ENCODE measurements at regions not wholly inside any gene's neighbourhood (a gene's known extent, or its start where the extent isn't known, plus 50 kb on each side); places are given as distances from the start of the nearest gene placed in this dataset.

- DNase-seq (ENCODE audit: low spot score) (no peak), FAIRE-seq (no peak)
Measured at GRCh38 chr7:41834805-41835694, 132.2 kb upstream of the INHBA start.

GRCh38 chr7:41832941-41833340 lies 130.1 kb upstream of the INHBA start:
- FAIRE-seq: peak; percentile 99
- DNase-seq (ENCODE audit: low spot score): peak; percentile 97

GRCh38 chr7:41830271-41830670 lies 127.4 kb upstream of the INHBA start:
- FAIRE-seq (no peak), DNase-seq (ENCODE audit: low spot score) (no peak)

GRCh38 chr7:41828911-41829310 lies 126.0 kb upstream of the INHBA start:
- no peak for DNase-seq (ENCODE audit: low spot score)
- FAIRE-seq: no peak

- FAIRE-seq: no peak
- DNase-seq (ENCODE audit: low spot score): no peak
Measured at GRCh38 chr7:41826641-41827040, 123.8 kb upstream of the INHBA start.

DNA sequence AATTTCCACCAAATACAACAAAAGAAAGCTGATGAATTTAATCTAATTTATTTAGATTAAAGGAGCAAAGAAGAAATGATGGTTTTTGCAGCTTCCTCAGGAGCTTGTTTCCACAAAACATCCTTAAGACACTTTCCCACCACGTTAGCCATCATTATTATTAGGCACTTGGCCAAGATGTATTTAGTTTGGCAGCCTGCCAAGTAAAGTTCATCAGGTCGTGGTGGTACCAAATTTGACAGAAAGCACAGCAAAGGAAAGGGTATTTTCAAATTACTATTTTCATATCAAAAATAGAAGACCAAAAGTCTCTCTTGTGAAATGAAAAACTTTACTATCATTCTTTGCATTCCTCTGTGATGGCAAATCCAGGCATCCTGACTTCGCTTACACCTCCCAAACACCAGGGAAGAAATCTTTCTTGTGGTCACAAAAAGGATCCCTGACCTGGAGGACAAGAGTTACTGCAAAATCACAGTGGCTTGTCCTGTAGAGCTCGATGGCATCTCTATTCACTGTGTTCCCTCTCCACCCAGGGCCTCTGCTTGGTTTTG lies 123.1 kb upstream of the INHBA start:
- FAIRE-seq (peak; percentile 69), DNase-seq (ENCODE audit: low spot score) (peak; percentile 40)

GRCh38 chr7:41824284-41824683 lies 121.4 kb upstream of the INHBA start:
- FAIRE-seq (no peak), DNase-seq (ENCODE audit: low spot score) (peak; percentile 38)

DNA sequence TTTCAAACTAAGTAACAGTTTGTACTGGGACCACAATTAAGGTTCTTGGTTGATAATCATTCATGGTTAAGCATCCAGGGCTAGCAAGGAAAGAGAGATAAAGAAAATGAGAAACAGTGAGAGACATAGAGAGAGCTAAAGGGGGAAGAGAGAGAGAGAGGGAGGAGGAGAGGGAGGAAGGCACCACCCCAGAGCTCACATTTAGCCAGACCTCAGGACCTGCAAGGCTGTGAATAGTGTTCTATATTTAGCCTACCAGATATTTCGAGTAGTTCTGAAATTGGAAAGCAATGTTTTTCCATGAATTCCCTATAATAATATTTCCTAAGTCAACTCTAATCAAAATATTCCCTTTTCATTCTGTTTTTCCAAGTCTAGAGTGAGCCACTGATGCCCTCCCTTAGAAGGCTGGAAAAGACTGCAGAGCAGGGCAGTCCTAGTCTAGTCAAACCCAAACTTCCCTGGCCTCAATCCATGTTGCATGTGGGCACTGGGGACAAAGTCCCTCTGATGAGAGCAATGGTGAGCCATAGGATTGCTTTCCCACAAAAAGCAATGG lies 119.4 kb upstream of the INHBA start:
- FAIRE-seq (no peak), DNase-seq (ENCODE audit: low spot score) (no peak)

- DNase-seq (ENCODE audit: low spot score): no peak
- no peak for FAIRE-seq
Measured at GRCh38 chr7:41821521-41822213, 118.8 kb upstream of the INHBA start.

GRCh38 chr7:41820111-41820671 lies 117.3 kb upstream of the INHBA start:
- DNase-seq (ENCODE audit: low spot score) (no peak), FAIRE-seq (no peak)

- FAIRE-seq (peak; percentile 59), DNase-seq (ENCODE audit: low spot score) (no peak)
Measured at GRCh38 chr7:41819645-41820044, 116.8 kb upstream of the INHBA start.

DNA sequence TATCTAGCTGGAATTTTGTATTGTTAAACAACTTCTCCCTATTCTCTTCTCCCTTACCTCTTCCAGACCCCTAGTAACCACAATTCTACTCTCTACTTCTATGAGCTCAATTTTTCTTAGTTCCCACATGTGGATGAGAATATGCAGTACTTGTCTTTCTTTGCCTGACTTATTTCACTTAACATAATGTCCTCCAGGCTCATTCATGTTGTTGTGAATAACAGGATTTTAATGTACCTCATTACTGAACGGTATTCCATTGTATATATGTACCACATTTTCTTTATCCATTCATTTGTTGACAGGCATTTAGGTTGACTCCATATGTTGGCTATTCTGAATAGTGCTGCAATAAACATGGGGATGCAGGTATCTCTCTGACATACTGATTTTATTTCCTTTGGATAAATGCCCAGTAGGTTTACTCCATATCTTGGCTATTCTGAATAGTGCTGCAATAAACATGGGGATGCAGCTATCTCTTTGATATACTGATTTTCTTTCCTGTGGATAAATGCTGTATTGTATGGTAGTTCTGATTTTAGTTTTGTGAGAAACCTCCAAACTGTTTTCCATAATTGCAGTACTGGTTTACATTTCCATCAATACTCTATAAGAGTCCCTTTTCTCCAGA lies 116.0 kb upstream of the INHBA start:
- FAIRE-seq (peak; percentile 14), DNase-seq (ENCODE audit: low spot score) (no peak)

- FAIRE-seq: peak; percentile 72
- peak; percentile 59 for DNase-seq (ENCODE audit: low spot score)
Measured at GRCh38 chr7:41817386-41817785, 114.5 kb upstream of the INHBA start.

DNA sequence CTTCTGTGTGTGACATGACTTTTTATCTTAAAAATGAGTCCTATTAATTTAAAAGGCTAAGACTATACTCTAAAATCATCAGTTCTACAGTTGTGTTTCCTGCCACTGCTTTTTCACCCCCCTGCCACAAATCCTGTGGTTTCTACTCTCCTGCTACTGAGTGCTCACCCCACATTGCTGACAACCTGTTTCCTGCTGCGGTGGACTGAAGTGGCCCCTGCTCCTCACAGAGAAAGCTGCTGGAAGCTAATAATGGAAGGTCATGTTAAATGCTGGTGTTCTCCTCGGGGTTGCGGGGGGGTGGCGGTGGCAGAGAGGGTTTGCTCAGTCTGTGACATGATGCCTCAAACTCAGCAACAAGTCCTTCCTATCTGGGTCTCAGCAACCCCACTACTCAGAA lies 113.2 kb upstream of the INHBA start:
- FAIRE-seq (peak; percentile 52), DNase-seq (ENCODE audit: low spot score) (no peak)

DNA sequence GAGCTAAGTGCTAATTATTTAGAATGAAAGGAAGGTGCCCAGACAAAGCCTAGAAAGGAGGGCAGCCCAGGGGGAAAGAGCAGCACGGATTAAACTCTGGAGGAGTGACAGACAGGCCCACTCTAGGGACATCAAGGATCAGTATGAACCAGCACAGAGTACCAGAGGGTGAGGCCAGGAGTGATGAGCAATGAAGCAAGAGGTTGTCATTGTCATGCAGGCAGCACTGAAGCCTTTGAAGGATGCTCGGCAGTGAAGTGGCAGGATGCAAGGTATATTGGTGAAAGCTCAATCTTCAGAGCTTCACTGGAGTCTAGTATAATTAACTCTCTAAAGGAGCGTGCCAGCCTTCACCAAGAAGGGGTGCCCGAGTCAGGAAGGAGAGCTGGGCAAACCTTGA lies 112.0 kb upstream of the INHBA start:
- no peak for DNase-seq (ENCODE audit: low spot score)
- no peak for FAIRE-seq

GRCh38 chr7:41813286-41813685 lies 110.4 kb upstream of the INHBA start:
- no peak for DNase-seq (ENCODE audit: low spot score)
- FAIRE-seq: no peak

- DNase-seq (ENCODE audit: low spot score) (no peak), FAIRE-seq (no peak)
Measured at GRCh38 chr7:41811941-41812340, 109.1 kb upstream of the INHBA start.

DNA sequence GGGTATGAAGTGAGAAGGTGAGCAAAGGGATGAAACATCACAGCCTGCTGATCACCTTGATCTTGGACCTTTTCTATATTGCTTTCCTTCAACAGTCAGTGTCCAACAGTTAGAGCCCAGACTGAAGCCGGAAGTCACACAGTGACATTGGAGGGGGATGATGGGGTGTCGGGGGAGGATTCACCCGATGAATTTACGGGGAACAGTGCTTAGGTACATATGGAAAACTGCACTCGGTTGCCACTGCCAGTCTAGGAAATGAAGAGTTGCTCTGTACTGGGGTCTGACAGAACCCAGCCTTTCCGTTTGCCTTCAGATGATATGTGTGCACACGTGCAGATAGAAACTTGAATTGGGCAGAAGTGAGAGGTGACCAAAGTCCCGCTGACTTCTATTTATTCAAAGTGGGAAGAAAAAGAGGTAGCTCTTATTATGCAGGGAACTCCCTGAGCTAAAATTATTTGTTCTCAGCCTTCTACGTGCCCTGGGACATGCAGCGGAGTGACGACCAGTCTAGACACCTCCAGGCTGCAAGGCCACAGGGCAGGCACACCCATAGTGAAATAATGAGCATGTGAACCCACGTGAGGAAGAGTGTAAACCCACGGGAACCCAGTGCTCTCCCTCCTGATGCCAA lies 107.2 kb upstream of the INHBA start:
- DNase-seq (ENCODE audit: low spot score) (no peak), FAIRE-seq (no peak)

DNA sequence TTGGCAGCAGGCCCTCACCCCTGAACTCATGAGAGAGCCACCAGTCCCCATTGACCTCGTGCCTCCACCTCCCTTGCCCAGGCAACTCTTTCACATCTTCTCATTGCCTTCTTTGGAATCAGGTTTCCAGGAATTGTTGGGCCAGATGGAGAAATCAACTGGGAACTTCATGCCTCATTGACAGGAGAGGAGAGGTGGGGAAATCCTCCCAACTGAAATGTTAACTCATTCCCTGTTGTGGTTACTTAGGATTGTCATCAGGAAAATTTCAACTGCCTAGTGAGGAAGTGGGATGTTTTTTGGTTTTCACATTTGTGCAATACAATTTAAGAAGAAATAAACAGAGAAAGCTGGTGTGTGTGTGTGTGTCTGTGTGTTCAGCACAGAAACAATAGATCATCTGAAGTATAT lies 106.6 kb upstream of the INHBA start:
- FAIRE-seq (peak; percentile 97), DNase-seq (ENCODE audit: low spot score) (peak; percentile 83)

DNA sequence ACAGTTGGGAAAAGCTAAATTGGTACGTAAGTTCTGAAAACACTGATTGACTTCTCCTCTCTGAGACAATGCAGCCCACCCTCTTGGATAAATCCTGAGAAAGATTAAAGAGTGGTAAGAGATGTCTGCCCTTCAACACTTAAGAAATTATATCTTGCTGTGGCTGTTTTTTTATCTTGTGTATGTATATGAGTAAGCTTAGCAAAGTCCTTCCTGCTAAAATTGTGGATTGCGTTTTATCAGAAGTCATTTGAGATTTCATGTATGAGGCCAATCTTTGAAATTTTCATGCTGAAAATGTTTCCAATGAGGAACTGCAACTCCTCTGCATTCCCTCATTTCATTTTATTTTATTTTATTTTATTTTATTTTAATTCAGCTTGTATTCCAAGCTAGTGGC lies 106.2 kb upstream of the INHBA start:
- no peak for DNase-seq (ENCODE audit: low spot score)
- no peak for FAIRE-seq

DNA sequence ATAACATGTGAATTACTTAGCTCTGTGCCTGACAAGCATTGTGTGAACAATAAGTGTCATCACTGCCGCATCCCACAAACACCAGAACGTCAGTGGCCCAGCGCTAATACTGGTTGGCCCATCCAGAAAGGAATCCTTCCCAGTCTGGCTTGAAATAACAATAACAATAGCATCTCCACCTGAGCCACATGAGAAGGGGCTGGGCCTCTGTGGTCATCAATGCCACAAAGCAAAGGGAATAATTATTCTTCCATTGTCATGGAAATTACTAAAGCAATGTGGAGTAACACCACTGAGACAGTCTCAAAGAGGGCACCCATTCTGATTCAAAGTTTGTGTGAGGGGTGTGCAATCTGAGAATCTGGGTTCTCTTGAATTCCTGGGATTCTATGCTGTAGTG lies 105.7 kb upstream of the INHBA start:
- FAIRE-seq (no peak), DNase-seq (ENCODE audit: low spot score) (no peak)

Data from RCC 7860 (cell line).